Epithelial cell of esophagus (primary cell): ENCODE measurements at regions not wholly inside any gene's neighbourhood (a gene's known extent, or its start where the extent isn't known, plus 50 kb on each side); places are given as distances from the start of the nearest gene placed in this dataset.

ENCODE experiments used
- DNase-seq: peaks from one replicate; pipeline ENCODE4 v3.0.0; 2010; ENCODE audit warnings: low read depth
- H3K4me3 ChIP-seq: 2 replicates; pipeline ENCODE4 v1.5.1; 2011; ENCODE audit warnings: mild to moderate bottlenecking, low read length, control low read depth
- TF ChIP-seq, protein P1 (sequence below): IDR thresholded peaks from 2 replicates; pipeline ENCODE4 v1.5.1; 2011; ENCODE audit warnings: low read depth, mild to moderate bottlenecking, low read length, control low read depth, inconsistent platforms; ENCODE audit not compliant: insufficient read depth; ENCODE audit errors: missing control alignments

DNA sequence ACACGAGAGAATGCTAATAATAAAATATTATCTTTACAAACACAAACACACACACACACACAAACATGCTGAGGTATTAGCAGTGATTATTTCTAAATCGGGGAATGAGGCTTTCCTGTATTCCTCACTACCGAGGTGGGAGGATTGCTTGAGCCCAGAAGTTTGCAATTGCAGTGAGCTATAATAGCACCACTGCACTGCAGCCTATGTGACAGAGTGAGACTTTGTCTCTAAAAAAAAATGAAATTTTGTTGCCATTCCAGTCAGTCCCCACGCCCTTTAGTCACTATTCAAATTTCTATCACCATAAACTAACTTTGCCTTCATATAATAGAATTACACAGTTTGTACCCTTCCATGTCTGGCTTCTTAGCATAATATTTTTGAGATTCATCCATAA lies 456.5 kb upstream of the CPEB2 start:
- DNase-seq: no peak
- TF ChIP-seq, protein P1, sequence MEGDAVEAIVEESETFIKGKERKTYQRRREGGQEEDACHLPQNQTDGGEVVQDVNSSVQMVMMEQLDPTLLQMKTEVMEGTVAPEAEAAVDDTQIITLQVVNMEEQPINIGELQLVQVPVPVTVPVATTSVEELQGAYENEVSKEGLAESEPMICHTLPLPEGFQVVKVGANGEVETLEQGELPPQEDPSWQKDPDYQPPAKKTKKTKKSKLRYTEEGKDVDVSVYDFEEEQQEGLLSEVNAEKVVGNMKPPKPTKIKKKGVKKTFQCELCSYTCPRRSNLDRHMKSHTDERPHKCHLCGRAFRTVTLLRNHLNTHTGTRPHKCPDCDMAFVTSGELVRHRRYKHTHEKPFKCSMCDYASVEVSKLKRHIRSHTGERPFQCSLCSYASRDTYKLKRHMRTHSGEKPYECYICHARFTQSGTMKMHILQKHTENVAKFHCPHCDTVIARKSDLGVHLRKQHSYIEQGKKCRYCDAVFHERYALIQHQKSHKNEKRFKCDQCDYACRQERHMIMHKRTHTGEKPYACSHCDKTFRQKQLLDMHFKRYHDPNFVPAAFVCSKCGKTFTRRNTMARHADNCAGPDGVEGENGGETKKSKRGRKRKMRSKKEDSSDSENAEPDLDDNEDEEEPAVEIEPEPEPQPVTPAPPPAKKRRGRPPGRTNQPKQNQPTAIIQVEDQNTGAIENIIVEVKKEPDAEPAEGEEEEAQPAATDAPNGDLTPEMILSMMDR: no peak
- no peak overlapping the region for H3K4me3 ChIP-seq

DNA sequence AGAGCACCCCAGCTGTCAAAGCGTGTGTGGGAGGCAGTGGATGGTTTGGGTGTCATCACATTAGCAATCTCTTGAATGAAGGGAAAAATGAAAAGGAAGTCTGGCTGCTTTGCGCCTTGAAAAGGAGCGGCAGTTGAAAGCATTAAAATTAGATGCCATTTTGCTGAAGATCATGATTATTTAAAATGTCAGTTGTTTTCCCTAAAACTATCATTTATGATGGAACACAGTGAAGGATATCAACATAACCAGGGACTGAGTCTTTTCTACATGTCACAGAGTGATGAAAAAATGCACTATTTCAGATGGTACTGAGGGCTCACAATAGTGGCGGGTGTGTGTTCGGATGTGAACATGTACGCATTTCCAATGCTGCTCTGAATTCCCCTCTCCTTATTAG lies 450.2 kb upstream of the CPEB2 start:
- TF ChIP-seq, protein P1: no peak
- H3K4me3 ChIP-seq: no peak overlapping the region

DNA sequence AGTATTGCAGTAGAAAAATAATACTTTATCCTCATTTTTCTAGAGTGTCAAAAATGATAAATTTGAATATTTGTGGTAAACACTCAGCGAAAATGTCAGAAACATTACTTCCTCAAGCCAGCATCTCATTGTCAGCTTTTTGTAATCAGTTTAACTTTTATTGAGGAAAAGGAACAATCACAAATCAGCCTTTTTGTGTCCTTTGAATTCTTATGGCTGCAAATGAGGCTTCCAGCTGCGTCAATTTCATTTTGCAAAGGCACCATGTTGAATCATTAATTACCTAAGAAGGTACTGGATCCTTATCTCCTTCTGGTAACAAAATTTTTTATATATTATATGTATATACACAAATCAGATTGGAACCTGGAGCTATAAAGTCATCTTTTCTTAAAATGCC lies 442.6 kb upstream of the CPEB2 start:
- H3K4me3 ChIP-seq: no peak overlapping the region
- TF ChIP-seq, protein P1: no peak
- DNase-seq: no peak

More for the DNA sequence above, 450.2 kb upstream of the CPEB2 start:
- DNase-seq: no peak

DNA sequence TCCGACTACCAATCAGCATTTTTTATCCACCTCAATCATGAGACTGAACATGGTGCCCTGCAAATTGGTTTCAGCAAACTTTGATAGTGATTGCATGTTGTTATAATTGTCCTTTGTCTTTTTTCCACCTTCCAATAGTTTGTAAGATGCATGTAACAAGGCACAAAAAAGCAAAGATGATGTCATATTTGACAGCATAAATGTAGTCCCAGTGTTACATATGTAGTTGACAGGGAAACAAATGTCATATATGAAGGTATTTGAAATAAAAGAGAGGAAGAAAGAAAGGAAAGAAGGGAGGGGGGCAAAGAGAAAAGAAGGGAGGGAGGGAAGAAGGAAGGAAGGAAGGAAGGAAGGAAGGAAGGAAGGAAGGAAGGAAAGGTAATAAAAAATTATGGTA lies 441.7 kb upstream of the CPEB2 start:
- H3K4me3 ChIP-seq: no peak overlapping the region
- DNase-seq: no peak
- TF ChIP-seq, protein P1: no peak

DNA sequence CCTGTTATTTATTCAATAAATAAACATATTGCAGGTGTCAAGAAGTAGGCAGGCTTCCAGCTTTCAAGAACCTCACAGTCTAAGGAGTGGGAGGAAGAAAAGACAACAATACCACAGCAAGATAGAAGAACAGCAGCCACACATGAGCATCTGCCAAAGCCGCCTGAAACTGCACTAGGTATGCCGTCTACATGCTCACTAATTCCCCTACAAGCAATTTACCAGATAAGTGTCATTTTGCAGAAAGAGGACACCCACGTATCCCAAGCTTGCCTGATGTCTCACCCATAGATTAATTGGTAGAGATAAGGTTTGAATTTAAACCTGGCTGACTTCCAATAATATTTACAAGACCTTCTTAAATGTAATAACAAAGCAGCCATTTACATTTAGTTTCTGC lies 439.4 kb upstream of the CPEB2 start:
- no peak overlapping the region for H3K4me3 ChIP-seq
- TF ChIP-seq, protein P1: no peak
- DNase-seq: no peak

DNA sequence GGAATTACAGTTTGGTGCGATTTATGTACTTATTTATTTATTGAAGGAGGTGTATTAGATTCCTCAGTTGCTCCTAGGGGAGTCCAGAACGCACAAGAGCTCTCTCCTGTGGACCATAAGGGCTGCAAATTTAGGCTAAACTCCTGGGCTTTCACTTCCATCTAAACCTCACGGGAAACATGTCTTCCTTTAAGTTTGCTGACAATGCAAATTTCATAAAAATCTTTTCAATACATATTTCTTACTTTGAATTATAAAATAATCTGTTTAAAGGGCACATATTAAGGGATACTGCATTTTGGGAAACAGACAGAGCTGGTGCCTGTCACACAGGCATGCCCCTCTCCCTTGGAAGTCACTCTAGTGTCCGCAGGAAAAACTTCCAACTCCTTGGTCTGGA lies 438.0 kb upstream of the CPEB2 start:
- no peak for DNase-seq
- TF ChIP-seq, protein P1: no peak

DNA sequence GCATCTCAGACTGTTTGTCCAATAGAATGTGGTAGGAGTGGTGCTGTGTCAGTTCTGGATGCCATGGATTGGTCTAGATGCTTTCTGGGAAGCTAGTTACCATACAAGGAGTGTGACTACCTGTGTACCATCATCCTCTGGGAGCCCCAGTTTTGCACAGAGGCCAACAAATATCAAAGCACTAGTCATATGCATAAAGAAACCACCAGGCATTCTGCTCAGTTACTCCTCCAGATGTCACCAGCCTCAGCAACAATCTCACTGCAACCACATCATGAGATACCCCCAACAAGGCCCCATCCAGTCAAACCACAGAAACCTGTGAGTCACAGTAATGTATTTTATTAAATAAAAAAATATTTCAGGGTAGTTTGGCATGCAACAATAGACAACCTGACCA lies 435.8 kb upstream of the CPEB2 start:
- TF ChIP-seq, protein P1: no peak
- DNase-seq: no peak
- H3K4me3 ChIP-seq: no peak overlapping the region

More for the DNA sequence above, 438.0 kb upstream of the CPEB2 start:
- no peak overlapping the region for H3K4me3 ChIP-seq
